GM19467 (cell line): ENCODE measurements at regions not wholly inside any gene's neighbourhood (a gene's known extent, or its start where the extent isn't known, plus 50 kb on each side); places are given as distances from the start of the nearest gene placed in this dataset.

Experiments
- ATAC-seq: cut with Tn5 transposase; IDR thresholded peaks from one replicate; pipeline ENCODE4 v1.9.1; 2021; ENCODE audit warnings: mild to moderate bottlenecking, moderate library complexity; ENCODE audit not compliant: unreplicated experiment

DNA sequence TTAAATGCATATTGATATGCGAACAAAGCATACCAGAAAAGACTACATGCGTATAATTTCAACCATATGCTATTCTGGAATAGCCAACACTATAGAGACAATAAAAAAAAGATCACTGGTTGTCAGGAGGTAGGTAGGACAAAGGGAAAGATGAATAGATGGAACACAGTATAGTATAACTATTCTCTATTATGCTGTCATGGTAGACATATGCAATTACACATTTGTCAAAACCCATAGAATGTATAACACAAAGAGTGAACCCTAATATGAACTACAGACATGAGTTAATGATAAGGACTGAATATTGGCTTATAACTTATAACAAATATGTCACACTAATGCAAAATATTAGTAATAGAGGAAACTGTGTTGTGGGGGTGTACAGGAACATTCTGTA is 460.8 kb downstream of the TAF11L14 start:
- no peak for ATAC-seq

DNA sequence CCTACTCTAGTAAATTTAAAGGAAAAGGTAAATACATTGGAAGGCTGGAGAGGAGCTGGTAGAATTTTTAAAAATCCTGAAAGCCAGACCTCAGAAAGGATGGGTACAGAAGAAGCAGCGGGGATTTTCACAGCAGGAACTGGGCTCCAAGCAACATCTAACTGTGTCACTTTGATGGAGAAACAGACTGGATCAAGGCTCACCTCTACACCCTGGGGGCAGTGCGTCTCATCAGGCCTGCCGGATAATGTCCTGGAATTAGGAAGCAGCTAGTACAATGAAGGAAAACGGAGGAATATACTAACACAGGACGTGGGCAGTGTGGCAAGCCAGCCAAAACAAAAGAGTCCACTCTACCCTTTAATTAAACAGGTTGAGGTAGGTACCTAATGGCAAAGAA is 463.6 kb downstream of the TAF11L14 start:
- ATAC-seq, result no peak

DNA sequence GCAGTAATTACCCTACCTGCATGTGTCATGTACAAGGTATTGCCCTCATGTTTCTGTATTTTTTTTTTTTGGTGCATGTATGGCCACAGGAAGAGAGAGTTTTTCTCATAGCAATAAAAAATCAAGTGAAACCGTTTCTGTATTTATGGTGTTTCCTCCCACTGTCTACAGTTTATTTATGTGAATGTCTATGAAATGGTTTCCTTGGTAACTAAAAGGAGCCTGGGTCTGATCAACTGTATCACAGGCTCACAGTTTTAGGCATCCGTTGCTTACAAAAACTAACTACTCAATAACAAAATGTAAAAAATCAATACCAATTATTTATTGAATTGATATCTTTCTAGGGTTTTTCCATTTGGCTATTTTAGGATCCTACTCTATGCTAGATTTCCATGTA is 464.4 kb downstream of the TAF11L14 start:
- ATAC-seq, result no peak

DNA sequence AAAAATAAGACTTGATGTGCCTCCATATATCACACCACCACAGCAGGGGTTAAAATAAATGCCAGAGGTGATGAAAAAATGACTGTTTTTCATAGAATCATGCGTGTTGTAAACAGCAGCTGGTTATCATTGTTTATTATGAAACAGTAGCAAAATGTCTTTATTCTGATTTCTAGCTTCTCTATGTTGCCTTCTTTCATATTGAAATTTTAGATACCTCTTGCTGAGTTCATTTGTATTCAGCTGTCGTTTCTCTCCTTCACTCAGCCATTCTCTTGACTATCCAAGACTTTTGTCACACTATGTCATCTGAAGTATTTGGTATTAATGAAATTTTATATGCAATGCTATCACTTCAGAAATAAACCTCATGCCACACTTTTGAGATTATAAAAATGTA is 465.0 kb downstream of the TAF11L14 start:
- no peak for ATAC-seq

DNA sequence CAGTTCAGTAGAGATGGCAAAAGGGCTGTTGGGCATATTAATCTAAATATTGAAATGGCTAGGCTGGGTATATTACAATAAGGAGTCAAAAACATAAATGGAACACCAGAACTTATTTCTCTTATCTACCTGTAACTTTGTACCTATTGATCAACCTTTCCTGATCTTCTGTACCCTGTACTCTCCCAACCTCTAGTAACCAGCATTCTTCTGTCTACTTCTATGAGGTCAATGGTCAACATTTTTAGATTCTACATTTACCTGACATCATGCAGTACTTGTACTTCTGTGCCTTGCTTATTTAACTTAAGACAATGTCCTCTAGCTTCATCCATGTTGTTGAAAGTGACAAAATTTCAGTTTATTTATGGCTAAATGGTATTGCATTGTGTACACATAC is 467.3 kb downstream of the TAF11L14 start:
- no peak for ATAC-seq

DNA sequence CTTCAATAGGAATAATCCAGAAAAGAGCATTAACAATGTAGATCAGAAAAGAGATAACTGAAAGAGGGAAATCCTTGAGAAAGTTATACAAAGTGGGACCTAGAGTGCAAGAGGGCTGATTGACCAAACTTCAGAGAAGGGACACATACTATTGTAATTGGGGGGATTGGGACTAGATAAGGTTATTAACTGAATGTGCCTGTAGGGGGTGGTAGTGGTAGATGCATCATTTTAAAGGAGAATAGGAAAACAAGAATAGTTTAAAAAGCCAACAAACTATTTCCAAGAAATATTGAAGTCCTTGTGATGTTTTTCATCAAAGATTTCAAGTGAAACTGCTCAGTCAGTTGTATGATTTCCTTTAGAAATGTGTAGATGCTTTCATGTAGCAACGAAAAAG is 468.5 kb downstream of the TAF11L14 start:
- no peak for ATAC-seq

DNA sequence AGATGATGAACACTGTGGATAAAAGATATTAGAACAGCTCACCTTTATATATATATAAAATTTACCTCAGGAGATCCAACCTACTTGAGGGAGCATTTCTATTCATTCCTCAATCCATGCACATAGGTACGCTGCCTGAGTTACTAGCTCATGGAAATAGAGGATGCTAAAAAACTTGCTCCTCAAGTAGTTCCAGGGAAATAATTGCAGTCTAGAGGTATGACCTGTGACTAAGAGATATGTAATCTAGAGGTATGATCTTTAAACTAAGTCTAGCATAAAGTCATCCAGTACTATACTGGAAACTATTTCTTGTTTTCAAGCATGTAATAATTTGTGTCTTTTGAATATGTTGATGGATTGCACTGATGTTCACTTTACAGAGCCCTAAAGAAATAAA is 471.2 kb downstream of the TAF11L14 start:
- ATAC-seq, result no peak

DNA sequence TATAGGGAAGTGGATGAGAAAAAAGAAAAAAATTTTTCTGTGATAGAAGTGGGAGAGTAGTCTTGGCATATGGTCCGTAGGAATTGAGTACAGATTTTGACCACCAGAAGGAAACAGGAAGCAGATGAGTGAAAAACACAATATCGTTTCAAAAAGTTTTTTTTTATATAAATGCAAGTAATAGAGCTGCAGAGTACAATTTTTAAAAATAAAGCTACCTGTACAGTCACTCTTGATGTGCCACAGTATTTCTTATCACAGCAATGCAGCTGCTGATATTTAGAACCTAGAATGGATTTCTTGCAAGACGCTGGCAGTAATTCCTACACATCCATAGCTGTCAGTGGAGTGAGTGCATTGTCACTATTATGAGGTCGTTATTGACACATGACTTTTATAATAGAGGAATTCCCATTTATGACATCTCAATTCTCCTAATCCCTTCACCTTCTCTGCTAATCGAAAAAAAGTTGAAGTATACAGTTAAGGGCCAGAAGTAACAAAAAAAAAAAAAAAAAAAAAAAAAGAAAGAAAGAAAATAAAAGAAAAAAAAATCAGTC is 477.7 kb downstream of the TAF11L14 start:
- ATAC-seq, result no peak

DNA sequence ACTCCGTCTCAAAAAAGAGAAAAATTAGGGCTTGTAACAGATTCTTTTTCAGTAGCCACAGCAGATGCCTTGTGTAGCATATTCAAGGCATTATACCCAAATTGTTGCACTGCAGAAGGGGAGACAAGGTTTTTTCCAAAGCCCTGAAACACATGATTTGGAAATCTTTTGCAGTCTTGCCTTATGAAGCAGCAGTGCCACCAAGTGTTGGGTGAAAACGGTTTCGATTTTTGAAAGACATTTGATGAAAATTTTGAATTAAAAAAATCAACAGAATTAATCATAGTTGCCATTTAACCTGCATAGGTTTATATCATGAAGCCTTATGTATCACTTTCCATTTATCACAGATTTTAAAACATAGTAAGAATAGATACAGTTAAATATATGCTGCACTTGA is 479.5 kb downstream of the TAF11L14 start:
- ATAC-seq, result no peak

DNA sequence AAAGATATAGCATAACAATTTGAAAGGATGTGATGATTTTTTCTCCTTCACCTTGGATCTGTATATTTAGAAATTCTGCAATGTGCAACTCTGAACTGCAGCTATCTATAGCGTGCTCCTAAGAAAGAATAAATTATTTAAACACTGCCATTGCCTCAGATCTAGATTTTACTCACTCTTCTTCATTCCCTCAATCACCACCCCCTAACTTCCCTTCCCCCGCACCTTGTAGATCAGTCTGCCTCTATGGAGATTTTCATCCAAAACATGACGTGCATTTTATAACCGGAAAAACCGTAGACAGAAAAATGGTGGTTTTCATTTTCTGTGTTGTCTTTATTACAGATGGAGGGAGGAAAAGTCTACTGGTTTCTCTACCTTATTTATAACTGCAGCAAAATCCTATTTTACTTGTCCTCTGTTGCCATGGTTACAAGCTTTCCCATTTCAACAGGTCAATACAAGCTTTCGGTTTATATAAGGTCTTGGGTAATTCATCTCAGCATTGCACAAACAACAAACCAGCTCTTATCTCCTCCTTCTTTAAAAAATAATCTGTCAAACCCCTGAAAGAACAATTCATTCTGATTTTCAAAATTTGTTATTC is 480.0 kb downstream of the TAF11L14 start:
- no peak for ATAC-seq

DNA sequence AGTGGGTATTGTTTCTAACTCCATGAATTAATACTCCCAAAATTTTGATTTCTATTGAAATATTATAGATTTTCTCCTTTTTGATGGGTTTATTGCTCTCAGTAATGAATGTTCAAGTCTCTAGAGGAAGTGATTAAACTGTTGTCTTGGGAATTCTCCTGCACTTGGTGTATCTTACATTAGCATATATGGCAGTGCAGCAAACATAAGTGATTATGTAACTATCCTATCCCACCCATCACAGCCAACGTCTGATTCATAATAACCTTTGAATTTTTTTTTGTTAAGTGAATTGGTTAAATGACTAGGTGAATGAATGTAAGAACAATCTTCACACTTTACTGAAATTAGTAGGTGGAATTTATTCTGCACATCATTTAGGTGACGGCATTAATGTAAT is 483.7 kb downstream of the TAF11L14 start:
- no peak for ATAC-seq

DNA sequence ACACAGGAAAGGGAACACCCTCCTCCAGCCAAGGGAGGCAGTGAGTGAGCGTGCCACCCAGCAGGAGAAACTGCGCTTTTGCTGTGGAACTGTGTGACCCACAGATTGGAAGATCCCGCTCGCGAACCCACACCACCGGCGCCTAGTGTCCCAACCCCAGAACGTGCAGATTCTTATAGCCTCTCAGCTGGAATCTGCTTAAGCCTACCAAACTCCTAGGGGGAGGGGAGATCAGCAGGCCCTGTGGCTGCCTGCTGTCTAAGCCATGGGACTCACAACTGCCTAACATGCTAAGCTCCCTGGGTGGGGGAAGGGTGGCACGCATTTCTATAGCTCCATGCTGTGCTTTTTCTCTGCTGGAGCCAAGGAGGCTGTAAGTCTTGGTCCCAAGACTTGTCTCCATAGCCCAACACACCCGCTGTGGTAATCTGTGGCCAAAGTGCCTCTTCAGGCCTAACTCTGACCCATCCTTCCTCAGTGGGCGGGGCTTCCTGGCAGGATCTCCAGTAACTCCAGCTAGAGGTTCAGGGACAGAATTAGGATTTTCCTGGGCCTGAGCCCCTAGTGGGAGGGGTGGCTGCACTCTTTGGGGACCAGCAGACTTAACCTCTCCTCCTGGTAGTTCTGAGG is 485.0 kb downstream of the TAF11L14 start:
- ATAC-seq, result no peak

DNA sequence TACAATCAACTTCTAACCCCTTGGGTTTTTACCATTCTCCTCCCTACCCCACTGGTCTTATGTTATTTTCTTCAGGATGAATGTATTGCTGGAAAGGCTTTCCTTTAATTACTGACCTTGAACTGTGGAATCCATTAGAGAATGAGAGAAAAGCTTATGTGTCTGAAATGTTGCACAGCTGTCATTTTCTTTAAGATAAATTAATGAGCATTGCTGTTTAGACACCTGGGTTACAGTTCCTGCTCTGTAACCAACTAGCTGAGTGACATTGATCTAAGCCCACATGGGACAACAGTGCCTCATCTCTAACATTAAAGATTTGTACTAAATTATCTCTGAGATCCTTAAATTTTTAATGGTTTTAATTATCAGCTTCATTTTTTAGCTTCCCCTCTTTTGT is 507.0 kb downstream of the TAF11L14 start:
- ATAC-seq, result no peak

DNA sequence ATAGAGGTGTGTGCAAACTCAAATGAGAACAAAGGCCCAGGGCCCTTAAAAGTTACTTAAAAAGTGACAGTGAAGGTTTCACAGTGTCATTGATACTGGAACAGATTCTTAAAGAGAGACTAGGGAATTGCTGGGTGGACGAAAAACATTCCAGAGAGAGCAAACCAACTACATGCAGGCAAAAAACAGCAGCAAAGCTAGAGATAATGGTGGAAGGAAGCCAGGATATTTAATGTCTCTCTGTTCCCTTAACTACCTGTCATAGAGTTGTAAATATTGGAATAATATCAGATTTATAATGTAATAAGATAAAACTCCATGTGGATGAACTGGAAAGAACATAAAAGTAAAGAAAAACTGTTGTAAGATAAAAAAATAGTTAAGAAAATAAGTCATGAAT is 508.6 kb downstream of the TAF11L14 start:
- ATAC-seq, result no peak

DNA sequence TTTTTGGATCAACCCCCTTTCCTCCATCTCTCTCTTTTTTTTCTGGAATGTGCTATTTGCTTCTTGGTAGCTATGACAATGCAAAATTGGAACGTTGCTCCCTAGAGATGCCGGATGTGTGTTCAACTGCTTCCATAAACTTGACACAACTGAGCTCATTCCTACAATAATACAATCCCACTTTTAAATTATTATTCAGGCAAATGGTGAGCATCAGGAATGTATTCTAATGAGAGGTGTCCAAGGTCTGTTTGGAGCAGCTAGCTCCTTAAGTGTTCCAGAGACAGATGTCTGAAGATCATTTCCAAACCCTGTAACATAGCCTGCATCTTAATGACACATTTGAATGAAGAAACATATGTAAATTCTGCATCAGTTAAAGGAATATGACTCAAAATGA is 518.4 kb downstream of the TAF11L14 start:
- ATAC-seq, result no peak

DNA sequence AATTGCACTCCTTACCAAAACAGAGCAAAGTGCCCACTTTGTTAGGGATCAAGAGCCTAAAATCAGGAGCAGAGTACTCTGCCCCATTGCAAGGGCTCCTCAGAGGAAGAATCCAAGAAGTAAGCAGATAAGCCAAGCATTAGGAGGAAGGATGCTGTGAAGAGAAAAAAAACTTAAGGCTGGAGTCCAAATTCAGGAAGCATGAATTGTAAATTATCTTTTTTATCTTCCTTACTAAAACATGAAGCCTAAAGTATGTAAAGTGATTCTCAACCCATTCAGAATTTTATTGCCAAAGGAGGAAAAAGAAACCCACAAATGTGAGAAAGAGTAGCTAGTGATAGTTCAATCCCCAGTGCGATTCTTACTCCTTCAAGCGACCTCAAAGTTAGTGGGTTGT is 523.9 kb downstream of the TAF11L14 start:
- ATAC-seq, result no peak

DNA sequence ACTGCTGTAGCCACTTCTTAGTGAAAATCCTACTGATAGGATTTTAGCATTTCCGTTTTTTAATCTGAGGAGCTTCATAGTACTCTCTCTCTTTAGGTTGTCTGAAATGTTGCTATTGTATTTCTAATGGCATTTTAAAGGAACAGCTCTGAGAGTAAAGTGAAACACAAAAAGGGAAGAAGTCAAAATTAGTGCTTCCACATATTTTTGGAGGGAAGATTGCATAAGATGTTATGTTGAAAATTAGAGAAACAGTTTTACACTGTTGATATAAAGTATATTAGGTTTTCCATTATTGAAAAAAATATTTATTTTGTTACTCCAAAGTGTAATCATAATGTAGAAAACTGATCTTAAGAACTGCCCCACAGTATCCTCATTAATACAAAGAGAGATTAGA is 525.1 kb downstream of the TAF11L14 start:
- ATAC-seq, result no peak

DNA sequence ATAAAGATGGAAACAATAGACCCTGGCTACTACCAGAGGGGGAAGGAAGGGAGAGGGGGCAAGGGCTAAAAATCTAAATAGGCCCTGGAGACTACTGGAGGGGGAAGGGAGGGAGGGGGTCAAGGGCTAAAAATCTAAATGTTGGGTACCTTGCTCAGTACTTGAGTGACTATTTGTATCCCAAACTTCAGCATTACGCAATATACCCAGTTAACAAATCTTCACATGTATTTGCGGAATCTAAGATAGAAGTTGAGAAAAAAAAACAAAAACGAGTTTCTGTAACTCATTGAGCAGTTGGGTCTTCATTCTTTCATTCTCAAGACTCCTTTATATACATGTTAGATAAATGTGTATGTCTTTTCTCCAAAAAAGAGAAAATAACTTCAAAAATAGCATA is 537.4 kb downstream of the TAF11L14 start:
- no peak for ATAC-seq

DNA sequence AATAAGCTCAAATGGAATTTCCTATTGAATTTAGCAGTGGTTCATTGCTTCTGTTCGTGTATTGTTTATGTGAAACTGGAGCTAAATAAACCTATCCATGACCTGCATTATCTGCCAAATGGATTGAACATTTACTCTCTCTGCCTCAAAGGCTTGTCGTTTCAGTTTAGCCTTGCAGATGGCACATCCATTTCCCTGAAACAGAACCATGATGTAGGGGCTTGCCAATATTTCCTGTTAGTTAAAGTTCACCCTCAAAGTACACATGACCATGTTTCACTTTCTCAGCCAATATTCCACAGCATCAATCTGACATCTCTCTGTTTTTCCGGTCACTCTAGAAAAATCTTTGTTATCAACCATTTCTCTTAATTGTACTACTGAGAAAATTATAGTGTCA is 545.3 kb downstream of the TAF11L14 start:
- ATAC-seq, result no peak

DNA sequence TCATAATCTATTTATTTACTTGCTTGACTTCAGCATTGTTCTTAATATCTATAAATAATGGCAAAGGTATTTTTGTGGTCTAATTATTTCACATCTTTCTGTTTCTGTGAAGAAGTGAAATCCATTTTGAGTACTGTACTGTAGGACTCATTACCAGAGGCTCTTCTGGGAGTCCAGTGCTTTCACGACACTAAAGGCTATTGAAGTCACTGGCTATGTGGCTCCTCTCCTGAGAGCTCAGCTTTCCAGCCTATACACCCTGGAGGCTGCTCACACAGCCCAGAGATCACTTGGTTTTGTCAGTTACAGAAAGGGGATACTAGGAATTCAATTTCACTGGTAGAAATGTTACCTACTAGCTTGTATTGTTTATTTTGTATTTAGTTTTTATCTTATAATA is 547.3 kb downstream of the TAF11L14 start:
- no peak for ATAC-seq

DNA sequence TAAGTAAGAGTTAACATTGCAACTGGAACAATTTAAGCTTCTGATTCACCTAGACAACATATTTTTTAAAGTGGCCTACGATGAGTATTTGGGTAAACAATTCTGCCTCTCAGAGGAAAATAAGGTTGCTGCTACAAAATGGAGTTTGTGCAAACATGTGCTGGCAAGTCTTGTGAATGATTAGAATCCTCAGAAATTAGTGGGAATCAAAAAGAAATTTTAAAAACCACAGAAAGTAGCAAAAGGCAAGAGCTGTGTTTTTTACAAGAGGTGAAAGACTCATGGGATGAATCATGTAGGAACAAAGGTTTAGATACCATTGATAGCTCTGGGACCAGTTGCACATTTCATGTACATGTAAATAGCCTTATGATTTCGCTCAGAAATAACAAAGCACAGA is 561.6 kb downstream of the TAF11L14 start:
- no peak for ATAC-seq

DNA sequence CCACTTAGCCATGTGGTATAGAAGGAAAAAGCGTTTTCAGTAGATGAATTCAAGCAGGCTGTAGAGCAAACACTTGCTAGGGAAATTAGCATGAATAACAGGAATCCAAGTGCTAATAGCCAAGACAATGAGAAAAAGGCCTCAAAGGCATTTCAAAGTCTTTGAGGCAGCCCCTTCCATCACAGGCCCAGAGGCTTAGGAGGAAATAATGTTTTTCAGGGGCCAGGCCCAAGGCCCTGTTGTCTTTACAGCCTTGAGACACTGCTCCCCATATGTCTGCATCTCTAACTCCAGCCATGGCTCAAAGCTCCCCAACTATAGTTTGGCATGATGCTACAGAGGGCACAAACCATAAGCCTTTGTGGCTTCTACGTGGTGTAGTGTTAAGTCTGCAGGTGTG is 563.5 kb downstream of the TAF11L14 start:
- no peak for ATAC-seq

DNA sequence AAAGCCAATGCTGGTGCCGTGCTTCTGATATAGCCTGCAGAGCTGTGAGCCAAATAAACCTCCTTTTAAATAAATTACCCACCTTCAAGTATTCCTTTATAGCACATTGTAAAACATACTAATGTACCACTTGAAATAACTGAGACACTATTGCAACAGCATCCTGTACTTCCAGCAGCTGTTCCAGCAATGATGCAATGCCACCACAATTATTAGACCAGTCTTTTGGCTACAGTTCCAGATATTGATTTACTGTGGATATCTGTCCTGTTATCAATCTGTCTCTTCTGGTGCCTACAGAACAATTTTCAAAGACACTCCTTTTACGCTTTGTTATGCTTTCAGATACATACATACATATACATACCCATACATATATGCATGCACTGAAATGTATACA is 567.9 kb downstream of the TAF11L14 start:
- ATAC-seq, result no peak
